K562 (cell line): ENCODE measurements at regions not wholly inside any gene's neighbourhood (a gene's known extent, or its start where the extent isn't known, plus 50 kb on each side); places are given as distances from the start of the nearest gene placed in this dataset.
A peak's percentile ranks its signal among the peaks of the same experiment; 100 is the strongest.

Source experiments
- ATAC-seq: fragments of 200-7000 bp; cut with Tn5 transposase; 3 replicates; pipeline ENCODE4 v1.9.1; 2020; ENCODE audit warnings: moderate library complexity
- BruUV-seq: library from RNA; stranded (reverse); fragments of 400-500 nt; replicated peaks from 2 replicates; lab custom pipeline; 2021; lab: Mats Ljungman, UMichigan
- CTCF ChIA-PET: fragments of 300-600 bp; formaldehyde crosslinking; extraction: SDS; loops from one replicate; lab custom pipeline; 2021; ENCODE audit warnings: low intra/inter-chr PET ratio; lab: Yijun Ruan, JAX
- POLR2A ChIA-PET: fragments of 300-600, 350-650 bp; sonication (Branson Sonifier 250); formaldehyde crosslinking; extraction: SDS; loops from one replicate; lab custom pipeline; 2021; ENCODE audit warnings: antibody characterized with exemption, inconsistent platforms; lab: Yijun Ruan, JAX
- DNase-seq, 4 experiments: peaks; one replicate each; pipeline versions ENCODE4 v3.0.0 to v3.0.0-alpha.2; 2011 to 2018; ENCODE audit warnings: low spot score in 3 of 4, mixed read lengths in 3 of 4; ENCODE audit errors: extremely low read depth in 1 of 4
- FAIRE-seq: peaks from 2 replicates; lab custom pipeline; 2011; peaks lifted over from hg19 to GRCh38; lab: Jason Lieb, UNC
- H2AFZ ChIP-seq: 2 replicates; pipeline ENCODE4 v1.6.0; 2011; ENCODE audit warnings: low read depth, low read length, control low read depth, inconsistent platforms
- H3K27ac ChIP-seq: fragments of 200-600 bp; 3 replicates; pipeline ENCODE4 v1.8.0; 2011; ENCODE audit warnings: low read depth, mild to moderate bottlenecking, control low read depth, inconsistent platforms, low read length, moderate library complexity, mixed read lengths; ENCODE audit errors: extremely low read depth
- H3K27me3 ChIP-seq, 2 experiments: fragments of 300-600 bp in 1 of 2; 2 replicates in 1 of 2; 3 replicates in 1 of 2; pipeline versions ENCODE4 v1.6.0 to v1.8.0; 2011; ENCODE audit warnings: inconsistent platforms in 2 of 2, low read length in 2 of 2, mild to moderate bottlenecking in 1 of 2, mixed read lengths in 1 of 2, moderate library complexity in 1 of 2; ENCODE audit not compliant: control insufficient read depth in 2 of 2, insufficient read depth in 2 of 2
- H3K36me3 ChIP-seq: fragments of 300-600 bp; 3 replicates; pipeline ENCODE4 v1.8.0; 2011; ENCODE audit warnings: mild to moderate bottlenecking, low read length, inconsistent platforms; ENCODE audit not compliant: control insufficient read depth, insufficient read depth
- H3K4me1 ChIP-seq, 2 experiments: fragments of 200-600 bp in 1 of 2; replicated peaks in 1 of 2; 2 replicates in 1 of 2; 3 replicates in 1 of 2; pipeline versions ENCODE4 v1.5.1 to v1.8.0; 2011; ENCODE audit warnings: inconsistent platforms in 2 of 2, low read length in 2 of 2, mild to moderate bottlenecking in 1 of 2, mixed read lengths in 1 of 2, moderate library complexity in 1 of 2; ENCODE audit not compliant: control insufficient read depth in 2 of 2, insufficient read depth in 2 of 2
- H3K4me2 ChIP-seq: 2 replicates; pipeline ENCODE4 v1.6.1; 2011; ENCODE audit warnings: low read length, control low read depth, inconsistent platforms, mixed read lengths; ENCODE audit not compliant: insufficient read depth
- H3K4me3 ChIP-seq: fragments of 200-600 bp; sonication (generic), shearing (Covaris generic); 2 replicates; pipeline ENCODE4 v1.5.1; 2016; ENCODE audit warnings: control low read depth, inconsistent platforms
- H3K79me2 ChIP-seq: fragments of 200-600 bp; 3 replicates; pipeline ENCODE4 v1.8.0; 2011; ENCODE audit warnings: low read length, inconsistent platforms; ENCODE audit not compliant: control insufficient read depth, insufficient read depth
- H3K9ac ChIP-seq, 2 experiments: 2 replicates each; pipeline versions ENCODE4 v1.6.0 to v1.6.1; 2011; ENCODE audit warnings: low read depth in 2 of 2, low read length in 2 of 2, control low read depth in 1 of 2, inconsistent platforms in 1 of 2, mild to moderate bottlenecking in 1 of 2, mixed read lengths in 1 of 2; ENCODE audit not compliant: insufficient read depth in 1 of 2
- H3K9me1 ChIP-seq: one replicate; pipeline ENCODE4 v1.6.0; 2011; ENCODE audit warnings: inconsistent platforms, mild to moderate bottlenecking, low read length, moderate library complexity; ENCODE audit not compliant: control insufficient read depth, insufficient read depth
- H3K9me3 ChIP-seq: replicated peaks from 2 replicates; pipeline ENCODE4 v1.5.1; 2011; ENCODE audit warnings: low read depth, low read length, inconsistent platforms; ENCODE audit not compliant: control insufficient read depth, insufficient read depth
- H4K20me1 ChIP-seq: replicated peaks from 2 replicates; pipeline ENCODE4 v1.6.1; 2011; ENCODE audit warnings: low read length, inconsistent platforms, mixed read lengths; ENCODE audit not compliant: control insufficient read depth, insufficient read depth
- BCOR ChIP-seq: fragments of 450-650 bp; IDR thresholded peaks from 2 replicates; pipeline ENCODE4 v1.6.1; 2016
- BDP1 ChIP-seq: IDR thresholded peaks from 3 replicates; pipeline ENCODE4 v1.6.1; 2011; ENCODE audit not compliant: insufficient read length, insufficient read depth
- CTCFL ChIP-seq: IDR thresholded peaks from 2 replicates; pipeline ENCODE4 v1.6.1; 2011; ENCODE audit warnings: borderline replicate concordance, low read depth, mild to moderate bottlenecking, moderate library complexity, low read length; ENCODE audit not compliant: insufficient read depth, poor library complexity, severe bottlenecking
- ETV6 ChIP-seq, 3 experiments: fragments of 150-350 bp in 1 of 3; sonication (generic) in 1 of 3; formaldehyde crosslinking in 1 of 3; IDR thresholded peaks; 2 replicates each; pipeline versions ENCODE4 v1.6.1 to v1.8.0; 2014 to 2022; ENCODE audit warnings: borderline replicate concordance in 2 of 3, low read depth in 2 of 3, antibody characterized with exemption in 1 of 3, low read length in 1 of 3, mild to moderate bottlenecking in 1 of 3, missing genetic modification reagents in 1 of 3
- FOSL1 ChIP-seq: fragments of 200-800 bp; sonication (Bioruptor generic); conservative IDR thresholded peaks from 2 replicates; pipeline ENCODE4 v1.6.1; 2016; ENCODE audit warnings: missing genetic modification characterization, missing compliant biosample characterization
- HDAC2 ChIP-seq: fragments of 450-650 bp; IDR thresholded peaks from 2 replicates; pipeline ENCODE4 v1.6.1; 2016; ENCODE audit warnings: mild to moderate bottlenecking
- NBN ChIP-seq: fragments of 450-650 bp; IDR thresholded peaks from 2 replicates; pipeline ENCODE4 v1.6.1; 2016; ENCODE audit warnings: low read depth, mild to moderate bottlenecking
- RBM25 ChIP-seq: fragments of 200-400 bp; formaldehyde crosslinking; IDR thresholded peaks from 2 replicates; pipeline ENCODE4 v1.6.1; 2018; ENCODE audit warnings: low read length, low read depth, moderate library complexity; ENCODE audit not compliant: severe bottlenecking
- SMARCA5 ChIP-seq: fragments of 450-650 bp; IDR thresholded peaks from 2 replicates; pipeline ENCODE4 v1.6.1; 2016
- TCF7L2 ChIP-seq: fragments of 150-350 bp; IDR thresholded peaks from 2 replicates; pipeline ENCODE4 v1.6.1; 2016; ENCODE audit warnings: low read depth, mild to moderate bottlenecking, low read length, moderate library complexity
- THRAP3 ChIP-seq: fragments of 450-650 bp; IDR thresholded peaks from 2 replicates; pipeline ENCODE4 v1.6.1; 2016; ENCODE audit warnings: mild to moderate bottlenecking, inconsistent platforms, borderline replicate concordance
- U2AF2 ChIP-seq: fragments of 200-400 bp; formaldehyde crosslinking; optimal IDR thresholded peaks from 2 replicates; pipeline ENCODE3; 2017; ENCODE audit warnings: low read depth, mild to moderate bottlenecking, low read length
- XRCC5 ChIP-seq: fragments of 200-400 bp; formaldehyde crosslinking; IDR thresholded peaks from 2 replicates; pipeline ENCODE4 v1.6.1; 2017; ENCODE audit warnings: low read depth, mild to moderate bottlenecking, low read length
- YY1 ChIP-seq, 3 experiments: IDR thresholded peaks; 2 replicates each; pipeline ENCODE4 v1.6.1; 2011; ENCODE audit warnings: low read length in 2 of 3, mild to moderate bottlenecking in 2 of 3, moderate library complexity in 2 of 3, borderline replicate concordance in 1 of 3, control low read depth in 1 of 3, low read depth in 1 of 3; ENCODE audit not compliant: insufficient read depth in 3 of 3, insufficient replicate concordance in 2 of 3, control insufficient read depth in 1 of 3, insufficient read length in 1 of 3; ENCODE audit errors: extremely low read depth in 1 of 3
- ZNF354B ChIP-seq: fragments of 250-450 bp; sonication (Bioruptor Pico); IDR thresholded peaks from 2 replicates; pipeline ENCODE4 v1.4.0; 2020
- WGBS: fragments of 100-300 bp; shearing (Covaris generic); methylation state at CpG from one replicate; pipeline ENCODE4 v1.1.6; 2016; ENCODE audit warnings: low coverage, mixed read lengths; ENCODE audit not compliant: insufficient coverage; ENCODE audit errors: missing lambda C conversion rate; 5-methylcytosine and 5-hydroxymethylcytosine counted together
- in situ Hi-C: fragments of 300-500 bp; cut with MboI; formaldehyde crosslinking; loops from 4 replicates; pipeline ENCODE4 v1.15.0; 2018; ENCODE audit warnings: inconsistent platforms, mixed read lengths
- intact Hi-C: fragments of 100-400 bp; cut with micrococcal nuclease; formaldehyde crosslinking; loops from 2 replicates; pipeline ENCODE4 v1.14.2; 2022

DNA sequence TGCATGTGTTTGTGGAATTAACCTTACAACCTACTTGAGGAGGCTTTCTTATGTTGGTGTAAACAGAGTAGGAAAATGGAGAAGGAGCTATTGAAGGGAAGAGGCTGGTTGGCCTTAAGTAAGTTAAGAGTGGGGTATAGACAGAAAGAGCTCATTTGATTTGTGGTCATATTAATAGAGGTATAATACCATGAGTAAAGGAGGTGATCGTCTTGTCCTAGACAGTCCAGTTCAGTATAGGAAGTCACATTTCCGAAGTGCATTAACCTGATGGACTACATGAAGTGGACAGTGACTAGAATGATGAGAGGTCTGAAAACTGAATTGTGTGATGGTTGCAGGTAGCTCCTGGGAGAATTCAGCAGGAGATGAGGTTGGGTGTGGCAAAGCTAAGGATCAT is 215.4 kb upstream of the ZC3H12A start:
- Histone ChIP-seq H3K4me1 (no peaks in the 10 kb centered on the region), H2AFZ (no peak overlapping the region), H4K20me1 (peaks cover 12% of the 10 kb centered on the region), H3K4me3 (no peak overlapping the region), H3K36me3 (no peaks in the 10 kb centered on the region), H3K4me2 (no peak overlapping the region), H3K27ac (no peak overlapping the region), H3K9me1 (no peaks in the 10 kb centered on the region), H3K79me2 (no peaks in the 10 kb centered on the region), H3K9me3 (no peaks in the 10 kb centered on the region), H3K9ac (no peak overlapping the region), H3K27me3 (peaks cover 0 to 5% of the 10 kb centered on the region in 2 experiments; a peak in 1 of 5 replicates)
- DNase-seq (no peak), ATAC-seq (no peak), FAIRE-seq (no peak)
- in situ Hi-C loops (no loop called here), intact Hi-C loops (no loop called here)
- ChIA-PET CTCF (no interaction called here), POLR2A (interaction anchor here (0.6 to 0.9 kb wide), 3 partner anchors 10 to 56 kb away, joined by 3 to 4 read pairs (median 4); no protein-coding TSS in a partner anchor)
- no TSS peak for BruUV-seq
- WGBS = 0% methylated on average over 2 of the region's 2 CpGs
- no peak for TF ChIP-seq TCF7L2
- TF ChIP-seq XRCC5 = no peak
- peak; percentile 21; the same call in 1 of the 2 replicates for TF ChIP-seq SMARCA5
- TF ChIP-seq NBN = no peak
- no peak for TF ChIP-seq FOSL1 (tag)
- TF ChIP-seq U2AF2 = no peak
- no peak for TF ChIP-seq ZNF354B (CRISPR knock-in tag)
- no peak for TF ChIP-seq CTCFL
- TF ChIP-seq THRAP3 = no peak
- TF ChIP-seq BCOR = peak; percentile 56; the same call in 1 of the 2 replicates
- TF ChIP-seq RBM25 = peak; percentile 84
- no peak for TF ChIP-seq ETV6 (IDR thresholded peaks at IDR 0.05; ENCODE audit: borderline replicate concordance in 1 of 2, low read depth in 2 of 2, low read length in 1 of 2)
- TF ChIP-seq ETV6 (CRISPR knock-in tag; IDR thresholded peaks at IDR 0.05; ENCODE audit: borderline replicate concordance) = no peak
- no peak for TF ChIP-seq YY1 (IDR thresholded peaks at IDR 0.05; ENCODE audit: borderline replicate concordance in 1 of 3, control insufficient read depth in 1 of 3, extremely low read depth in 1 of 3, insufficient read depth in 3 of 3, insufficient read length in 1 of 3, insufficient replicate concordance in 2 of 3, low read depth in 1 of 3, low read length in 2 of 3)
- TF ChIP-seq BDP1 = no peak
- no peak for TF ChIP-seq HDAC2
